ENCODE measurements at regions not wholly inside any gene's neighbourhood (a gene's known extent, or its start where the extent isn't known, plus 50 kb on each side); places are given as distances from the start of the nearest gene placed in this dataset.

DNA sequence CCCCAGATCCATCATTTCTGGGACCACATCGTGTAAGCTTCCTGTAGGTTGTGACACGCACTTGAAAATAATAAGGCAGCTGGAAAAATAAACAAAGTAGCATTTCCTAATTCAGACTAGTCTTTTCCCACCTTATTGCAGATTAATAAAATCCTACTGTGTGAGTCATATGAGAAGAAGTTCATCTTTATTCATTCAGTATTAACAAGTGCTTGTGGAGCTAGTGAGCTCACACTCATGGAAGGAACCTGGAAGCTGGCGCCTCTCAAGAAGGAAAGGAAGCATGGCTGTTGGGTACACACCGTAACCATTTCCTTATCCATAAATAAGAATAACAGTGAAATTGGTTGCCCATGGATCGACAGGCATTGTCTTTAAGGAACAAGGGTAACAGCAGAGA, 152.6 kb upstream of the PFKP start:
- TF ChIP-seq POLR2AphosphoS5 (IDR thresholded peaks at IDR 0.05): no peak
- TF ChIP-seq, protein P1, sequence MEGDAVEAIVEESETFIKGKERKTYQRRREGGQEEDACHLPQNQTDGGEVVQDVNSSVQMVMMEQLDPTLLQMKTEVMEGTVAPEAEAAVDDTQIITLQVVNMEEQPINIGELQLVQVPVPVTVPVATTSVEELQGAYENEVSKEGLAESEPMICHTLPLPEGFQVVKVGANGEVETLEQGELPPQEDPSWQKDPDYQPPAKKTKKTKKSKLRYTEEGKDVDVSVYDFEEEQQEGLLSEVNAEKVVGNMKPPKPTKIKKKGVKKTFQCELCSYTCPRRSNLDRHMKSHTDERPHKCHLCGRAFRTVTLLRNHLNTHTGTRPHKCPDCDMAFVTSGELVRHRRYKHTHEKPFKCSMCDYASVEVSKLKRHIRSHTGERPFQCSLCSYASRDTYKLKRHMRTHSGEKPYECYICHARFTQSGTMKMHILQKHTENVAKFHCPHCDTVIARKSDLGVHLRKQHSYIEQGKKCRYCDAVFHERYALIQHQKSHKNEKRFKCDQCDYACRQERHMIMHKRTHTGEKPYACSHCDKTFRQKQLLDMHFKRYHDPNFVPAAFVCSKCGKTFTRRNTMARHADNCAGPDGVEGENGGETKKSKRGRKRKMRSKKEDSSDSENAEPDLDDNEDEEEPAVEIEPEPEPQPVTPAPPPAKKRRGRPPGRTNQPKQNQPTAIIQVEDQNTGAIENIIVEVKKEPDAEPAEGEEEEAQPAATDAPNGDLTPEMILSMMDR (IDR thresholded peaks at IDR 0.05 in 8 of 11, conservative IDR thresholded peaks at IDR 0.05 in 3 of 11): no peak
- TF ChIP-seq POLR2A (IDR thresholded peaks at IDR 0.05): no peak

Data from spleen (tissue), 7 donors.